HCT116 (cell line): ENCODE measurements at regions not wholly inside any gene's neighbourhood (a gene's known extent, or its start where the extent isn't known, plus 50 kb on each side); places are given as distances from the start of the nearest gene placed in this dataset.

Source experiments
- CTCF ChIP-seq, 3 experiments: fragments of 200-600 bp in 1 of 3; sonication (generic) in 1 of 3; IDR thresholded peaks in 2 of 3; conservative IDR thresholded peaks in 1 of 3; 2 replicates each; pipeline ENCODE4 v1.5.1; 2012 to 2017; ENCODE audit warnings: low read depth in 2 of 3, low read length in 2 of 3, antibody characterized with exemption in 1 of 3, borderline replicate concordance in 1 of 3, control low read depth in 1 of 3, mild to moderate bottlenecking in 1 of 3, mixed read lengths in 1 of 3, mixed run types in 1 of 3, moderate library complexity in 1 of 3; ENCODE audit not compliant: insufficient read depth in 1 of 3
- EZH2 ChIP-seq: fragments of 200-600 bp; sonication (generic); IDR thresholded peaks from 2 replicates; pipeline ENCODE4 v1.6.1; 2017; ENCODE audit warnings: antibody characterized with exemption, mixed run types
- FOSL1 ChIP-seq: IDR thresholded peaks from 2 replicates; pipeline ENCODE4 v1.6.1; 2012; ENCODE audit warnings: low read depth
- POLR2A ChIP-seq: IDR thresholded peaks from 2 replicates; pipeline ENCODE4 v1.7.0; 2011; ENCODE audit warnings: borderline replicate concordance; ENCODE audit not compliant: insufficient read depth, insufficient read length; ENCODE audit errors: extremely low read depth
- POLR2AphosphoS5 ChIP-seq: IDR thresholded peaks from 2 replicates; pipeline ENCODE4 v1.6.1; 2011; ENCODE audit warnings: mild to moderate bottlenecking, low read depth, low read length, moderate library complexity
- SIN3A ChIP-seq: IDR thresholded peaks from 2 replicates; pipeline ENCODE4 v1.6.1; 2012; ENCODE audit warnings: low read depth
- SP1 ChIP-seq: IDR thresholded peaks from 2 replicates; pipeline ENCODE4 v1.6.1; 2012; ENCODE audit warnings: low read depth
- SRF ChIP-seq: IDR thresholded peaks from 2 replicates; pipeline ENCODE4 v1.6.1; 2012; ENCODE audit warnings: low read depth
- ZFX ChIP-seq: fragments of 450-650 bp; IDR thresholded peaks from 2 replicates; pipeline ENCODE4 v1.6.1; 2017
- ZNF274 ChIP-seq: fragments of 200-500 bp; sonication (Bioruptor generic); IDR thresholded peaks from 2 replicates; pipeline ENCODE4 v1.6.1; 2014; ENCODE audit warnings: mild to moderate bottlenecking, low read depth, low read length, inconsistent platforms

- TF ChIP-seq CTCF (IDR thresholded peaks at IDR 0.05 in 2 of 3, conservative IDR thresholded peaks at IDR 0.05 in 1 of 3; ENCODE audit: borderline replicate concordance in 1 of 3, insufficient read depth in 1 of 3, low read depth in 2 of 3, low read length in 2 of 3) (no peak), ZNF274 (no peak), POLR2AphosphoS5 (no peak), POLR2A (no peak), ZFX (no peak), FOSL1 (no peak), SRF (no peak), SIN3A (no peak), EZH2 (no peak), SP1 (no peak)
These were observed 200.6 kb downstream of the EDEM1 start for GRCh38 chr3:5388091-5388490.
